ENCODE measurements at regions not wholly inside any gene's neighbourhood (a gene's known extent, or its start where the extent isn't known, plus 50 kb on each side); places are given as distances from the start of the nearest gene placed in this dataset.
"Not testable (repeated sequence)": the region's sequence is repeated elsewhere in the genome, so short reads cannot be mapped to it uniquely, and the experiment has no call there.

DNA sequence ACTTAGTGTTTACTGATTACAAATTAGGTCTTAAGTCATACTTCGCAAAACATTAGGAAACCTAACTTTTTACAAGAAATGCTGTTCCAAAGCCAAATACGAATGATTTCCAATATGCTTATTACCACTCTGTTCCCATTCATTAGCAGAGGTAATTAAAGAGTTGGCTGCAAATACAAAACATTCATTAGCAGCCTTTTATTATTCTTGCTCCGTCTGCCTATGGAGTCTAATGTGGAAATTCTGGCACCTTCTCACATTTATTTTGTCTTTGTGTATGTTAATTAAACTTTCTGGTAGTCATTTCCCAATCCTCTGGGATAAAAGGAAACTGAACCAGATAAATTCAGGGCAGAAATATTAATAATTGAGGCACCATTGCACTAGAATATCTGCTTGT, 689.0 kb downstream of the PLOD2 start:
- no peak for DNase-seq (ENCODE audit: low read depth, low spot score)
- Histone ChIP-seq H3K36me3 (ENCODE audit: insufficient read depth, insufficient read length, low read length) (no peaks in the 10 kb centered on the region), H3K4me3 (ENCODE audit: insufficient read length, low read depth) (no peak overlapping the region), H3K9me3 (ENCODE audit: insufficient read depth, low read length) (no peaks in the 10 kb centered on the region), H3K27me3 (ENCODE audit: insufficient read depth, insufficient read length) (no peaks in the 10 kb centered on the region), H3K4me1 (ENCODE audit: insufficient read depth, insufficient read length) (no peaks in the 10 kb centered on the region), H3K9ac (ENCODE audit: insufficient read length, low read depth) (no peak overlapping the region)
- TF ChIP-seq ZNF274 (IDR thresholded peaks at IDR 0.05; ENCODE audit: low read depth, low read length) (no peak), SUZ12 (IDR thresholded peaks at IDR 0.05; ENCODE audit: extremely low read depth, insufficient read depth, insufficient read length) (no peak), YY1 (IDR thresholded peaks at IDR 0.05; ENCODE audit: insufficient read depth, insufficient read length) (no peak)

DNA sequence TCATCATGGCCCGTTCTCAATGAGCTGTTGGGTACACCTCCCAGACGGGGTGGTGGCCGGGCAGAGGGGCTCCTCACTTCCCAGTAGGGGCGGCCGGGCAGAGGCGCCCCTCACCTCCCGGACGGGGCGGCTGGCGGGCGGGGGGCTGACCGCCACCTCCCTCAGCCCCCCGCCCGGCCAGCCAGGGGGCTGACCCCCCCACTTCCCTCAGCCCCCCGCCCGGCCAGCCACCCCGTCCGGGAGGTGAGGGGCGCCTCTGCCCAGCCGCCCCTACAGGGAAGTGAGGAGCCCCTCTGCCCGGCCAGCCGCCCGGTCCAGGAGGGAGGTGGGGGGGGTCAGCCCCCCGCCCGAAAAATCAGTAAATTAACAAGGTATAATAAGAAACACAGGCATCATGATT, 678.2 kb downstream of the PLOD2 start:
- not testable (repeated sequence) for H3K36me3 ChIP-seq (ENCODE audit: insufficient read depth, insufficient read length, low read length); DNase-seq (ENCODE audit: low read depth, low spot score); H3K9me3 ChIP-seq (ENCODE audit: insufficient read depth, low read length); H3K9ac ChIP-seq (ENCODE audit: insufficient read length, low read depth); H3K27me3 ChIP-seq (ENCODE audit: insufficient read depth, insufficient read length); H3K4me1 ChIP-seq (ENCODE audit: insufficient read depth, insufficient read length); H3K4me3 ChIP-seq (ENCODE audit: insufficient read length, low read depth)

DNA sequence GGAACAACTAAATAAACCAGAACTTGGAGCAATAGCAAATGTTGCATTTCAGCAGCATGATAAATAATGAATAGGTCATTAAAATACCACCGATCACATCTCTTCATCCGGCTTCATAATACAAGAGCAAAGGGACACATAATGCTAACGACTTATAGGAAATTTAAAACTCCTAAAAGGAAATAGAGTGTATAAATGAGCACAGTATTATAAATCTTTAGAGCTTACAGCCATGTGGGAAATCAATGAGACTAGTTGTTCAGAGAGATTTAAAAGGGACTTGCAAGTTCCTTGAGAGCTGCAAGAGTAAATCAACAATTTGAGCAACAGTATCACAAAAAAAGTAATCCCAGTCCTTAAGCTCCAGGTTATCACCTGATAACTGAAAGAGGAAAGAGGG, 677.0 kb downstream of the PLOD2 start:
- Histone ChIP-seq H3K9me3 (ENCODE audit: insufficient read depth, low read length) (no peaks in the 10 kb centered on the region; the same call in 1 of the 2 replicates), H3K4me3 (ENCODE audit: insufficient read length, low read depth) (no peak overlapping the region)

DNA sequence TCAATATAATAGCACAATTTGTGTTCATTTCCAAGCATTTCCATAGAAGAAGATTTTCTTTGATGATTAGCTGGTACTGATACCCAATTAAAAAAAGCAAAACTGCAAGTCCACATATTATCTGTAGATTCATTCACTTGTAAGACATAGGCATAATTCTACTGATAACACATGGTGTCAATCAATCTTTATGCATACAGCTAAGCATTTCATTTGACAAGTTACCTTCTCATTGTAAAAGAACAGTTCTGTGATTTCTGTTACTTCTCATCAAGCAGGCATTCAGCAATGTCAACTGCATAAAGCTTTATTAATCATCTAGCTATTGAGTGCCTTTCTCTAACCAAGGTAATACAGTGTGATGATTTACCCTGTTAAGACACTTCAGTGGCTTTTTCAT, 672.0 kb downstream of the PLOD2 start:
- TF ChIP-seq SUZ12 (IDR thresholded peaks at IDR 0.05; ENCODE audit: extremely low read depth, insufficient read depth, insufficient read length) (no peak), ZNF274 (IDR thresholded peaks at IDR 0.05; ENCODE audit: low read depth, low read length) (no peak), YY1 (IDR thresholded peaks at IDR 0.05; ENCODE audit: insufficient read depth, insufficient read length) (no peak)
- no peak overlapping the region for H3K4me3 ChIP-seq (ENCODE audit: insufficient read length, low read depth)
- no peak for DNase-seq (ENCODE audit: low read depth, low spot score)

More for the DNA sequence above, 677.0 kb downstream of the PLOD2 start:
- H3K27me3 ChIP-seq (ENCODE audit: insufficient read depth, insufficient read length), result no peaks in the 10 kb centered on the region
- TF ChIP-seq ZNF274 (IDR thresholded peaks at IDR 0.05; ENCODE audit: low read depth, low read length) (no peak), YY1 (IDR thresholded peaks at IDR 0.05; ENCODE audit: insufficient read depth, insufficient read length) (no peak), SUZ12 (IDR thresholded peaks at IDR 0.05; ENCODE audit: extremely low read depth, insufficient read depth, insufficient read length) (no peak)
- no peaks in the 10 kb centered on the region for H3K36me3 ChIP-seq (ENCODE audit: insufficient read depth, insufficient read length, low read length)
- no peak overlapping the region for H3K9ac ChIP-seq (ENCODE audit: insufficient read length, low read depth)
- no peaks in the 10 kb centered on the region for H3K4me1 ChIP-seq (ENCODE audit: insufficient read depth, insufficient read length)
- DNase-seq (ENCODE audit: low read depth, low spot score), result no peak

DNA sequence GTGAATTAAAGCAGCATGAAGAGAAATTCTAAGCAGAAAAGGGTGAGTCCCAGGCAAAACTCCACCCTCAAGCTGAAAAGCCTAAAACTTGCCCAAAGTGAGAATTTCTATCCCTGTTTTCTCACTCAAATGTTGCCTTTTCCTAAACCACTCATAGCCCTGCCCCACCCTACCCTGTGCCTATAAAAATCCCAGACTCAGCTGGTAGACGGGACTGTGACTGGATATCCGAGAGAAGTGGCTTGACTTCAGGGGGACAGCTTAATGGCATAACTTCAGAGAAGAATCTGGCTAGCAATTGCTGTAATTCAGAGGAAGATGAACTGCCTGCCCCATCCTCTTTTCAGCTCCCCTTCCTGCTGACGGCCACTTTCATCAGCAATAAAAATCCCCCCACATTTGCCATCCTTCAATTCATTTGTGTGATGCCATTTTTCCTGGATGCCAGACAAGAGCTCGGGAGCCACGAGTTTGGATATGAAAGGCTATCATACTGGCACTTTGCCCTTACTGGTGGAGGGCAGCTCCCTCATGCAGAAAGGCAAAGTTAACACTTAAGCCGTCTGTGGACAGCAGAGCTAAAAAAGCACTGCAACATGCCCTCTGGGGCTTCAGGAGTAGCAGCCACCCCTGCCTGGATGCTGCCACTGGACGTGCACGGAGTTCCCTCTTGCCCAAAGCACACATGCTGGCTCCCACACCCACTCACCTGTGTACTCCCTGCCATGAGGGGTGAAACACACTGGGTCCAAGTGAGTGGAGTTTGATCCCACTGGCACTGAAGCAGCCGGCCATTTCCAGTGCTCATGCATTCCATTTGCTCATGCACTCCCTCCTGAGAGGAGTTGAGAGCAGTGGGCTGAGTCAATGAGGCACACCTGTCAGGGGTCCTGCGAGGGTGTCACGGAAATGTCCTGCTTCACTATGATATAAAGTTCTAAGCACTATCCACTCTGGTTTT, 670.6 kb downstream of the PLOD2 start:
- Histone ChIP-seq H3K4me3 (ENCODE audit: insufficient read length, low read depth) (no peak overlapping the region), H3K9me3 (ENCODE audit: insufficient read depth, low read length) (no peaks in the 10 kb centered on the region), H3K27me3 (ENCODE audit: insufficient read depth, insufficient read length) (no peaks in the 10 kb centered on the region), H3K36me3 (ENCODE audit: insufficient read depth, insufficient read length, low read length) (no peaks in the 10 kb centered on the region), H3K9ac (ENCODE audit: insufficient read length, low read depth) (no peak overlapping the region), H3K4me1 (ENCODE audit: insufficient read depth, insufficient read length) (no peaks in the 10 kb centered on the region)
- no peak for DNase-seq (ENCODE audit: low read depth, low spot score)
- TF ChIP-seq YY1 (IDR thresholded peaks at IDR 0.05; ENCODE audit: insufficient read depth, insufficient read length), result no peak
- TF ChIP-seq SUZ12 (IDR thresholded peaks at IDR 0.05; ENCODE audit: extremely low read depth, insufficient read depth, insufficient read length), result no peak
- no peak for TF ChIP-seq ZNF274 (IDR thresholded peaks at IDR 0.05; ENCODE audit: low read depth, low read length)

More for the DNA sequence above, 672.0 kb downstream of the PLOD2 start:
- no peaks in the 10 kb centered on the region for H3K4me1 ChIP-seq (ENCODE audit: insufficient read depth, insufficient read length)
- no peaks in the 10 kb centered on the region for H3K9me3 ChIP-seq (ENCODE audit: insufficient read depth, low read length)
- H3K36me3 ChIP-seq (ENCODE audit: insufficient read depth, insufficient read length, low read length), result no peaks in the 10 kb centered on the region
- no peak overlapping the region for H3K9ac ChIP-seq (ENCODE audit: insufficient read length, low read depth)
- no peaks in the 10 kb centered on the region for H3K27me3 ChIP-seq (ENCODE audit: insufficient read depth, insufficient read length)

DNA sequence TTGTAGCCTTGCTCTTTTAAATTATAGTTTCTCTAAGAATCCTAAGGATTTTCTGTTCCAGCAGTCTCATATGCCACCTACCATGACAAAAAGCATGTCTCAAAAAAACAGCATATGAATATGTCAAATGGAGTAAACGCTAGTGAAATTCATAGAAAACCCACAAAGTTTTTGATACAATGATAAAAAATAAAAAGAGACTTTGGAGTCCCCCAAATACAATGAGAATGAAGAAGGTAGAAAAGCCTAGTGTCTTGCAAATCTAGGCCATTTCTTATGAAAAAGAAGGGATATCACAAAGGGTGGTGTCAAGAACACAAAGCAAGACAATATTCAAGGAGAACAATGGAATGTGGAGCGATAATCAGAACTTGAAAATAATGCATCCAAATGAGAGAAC, 668.5 kb downstream of the PLOD2 start:
- no peaks in the 10 kb centered on the region for H3K36me3 ChIP-seq (ENCODE audit: insufficient read depth, insufficient read length, low read length)
- no peak overlapping the region for H3K9ac ChIP-seq (ENCODE audit: insufficient read length, low read depth)
- H3K9me3 ChIP-seq (ENCODE audit: insufficient read depth, low read length), result no peaks in the 10 kb centered on the region
- H3K4me1 ChIP-seq (ENCODE audit: insufficient read depth, insufficient read length), result no peaks in the 10 kb centered on the region
- DNase-seq (ENCODE audit: low read depth, low spot score), result no peak
- no peak overlapping the region for H3K4me3 ChIP-seq (ENCODE audit: insufficient read length, low read depth)
- TF ChIP-seq SUZ12 (IDR thresholded peaks at IDR 0.05; ENCODE audit: extremely low read depth, insufficient read depth, insufficient read length) (no peak), YY1 (IDR thresholded peaks at IDR 0.05; ENCODE audit: insufficient read depth, insufficient read length) (no peak), ZNF274 (IDR thresholded peaks at IDR 0.05; ENCODE audit: low read depth, low read length) (no peak)
- no peaks in the 10 kb centered on the region for H3K27me3 ChIP-seq (ENCODE audit: insufficient read depth, insufficient read length)

DNA sequence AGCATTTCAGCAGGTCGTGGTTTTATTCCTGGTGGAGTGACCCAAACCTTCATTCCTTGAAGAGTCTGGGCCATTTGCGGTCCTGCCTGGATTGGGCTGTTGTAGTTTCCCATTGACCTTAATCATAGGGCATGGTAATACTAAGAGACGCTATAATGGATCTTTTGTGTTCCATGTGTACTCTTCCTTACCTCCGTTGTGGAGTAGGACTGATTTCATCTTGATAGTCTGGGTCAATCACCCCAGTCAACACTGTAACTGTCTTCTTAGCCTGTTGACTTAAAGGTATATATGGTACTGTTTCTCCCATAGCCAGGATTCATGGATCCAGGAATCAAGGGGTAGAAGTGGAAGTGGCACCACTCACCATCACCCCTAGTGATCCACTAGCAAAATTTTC, 643.6 kb downstream of the PLOD2 start:
- H3K9ac ChIP-seq (ENCODE audit: insufficient read length, low read depth); H3K4me1 ChIP-seq (ENCODE audit: insufficient read depth, insufficient read length); DNase-seq (ENCODE audit: low read depth, low spot score); H3K27me3 ChIP-seq (ENCODE audit: insufficient read depth, insufficient read length); H3K4me3 ChIP-seq (ENCODE audit: insufficient read length, low read depth); H3K9me3 ChIP-seq (ENCODE audit: insufficient read depth, low read length); H3K36me3 ChIP-seq (ENCODE audit: insufficient read depth, insufficient read length, low read length): not testable (repeated sequence)

Data from NT2/D1 (cell line).